AG09309 (cell line): ENCODE measurements at regions not wholly inside any gene's neighbourhood (a gene's known extent, or its start where the extent isn't known, plus 50 kb on each side); places are given as distances from the start of the nearest gene placed in this dataset.
"Not testable (repeated sequence)": the region's sequence is repeated elsewhere in the genome, so short reads cannot be mapped to it uniquely, and the experiment has no call there.

Source experiments
- DNase-seq: peaks from one replicate; pipeline ENCODE4 v3.0.0-alpha.2; 2010; ENCODE audit warnings: low read depth
- H3K4me3 ChIP-seq: 2 replicates; pipeline ENCODE4 v1.5.1; 2011; ENCODE audit warnings: mild to moderate bottlenecking, low read depth, low read length, moderate library complexity; ENCODE audit not compliant: control insufficient read depth
- TF ChIP-seq, protein P1 (sequence below): IDR thresholded peaks from 2 replicates; pipeline ENCODE4 v1.5.1; 2011; ENCODE audit warnings: mild to moderate bottlenecking, low read depth, low read length, inconsistent platforms; ENCODE audit not compliant: insufficient read depth, control insufficient read depth; ENCODE audit errors: missing control alignments

DNA sequence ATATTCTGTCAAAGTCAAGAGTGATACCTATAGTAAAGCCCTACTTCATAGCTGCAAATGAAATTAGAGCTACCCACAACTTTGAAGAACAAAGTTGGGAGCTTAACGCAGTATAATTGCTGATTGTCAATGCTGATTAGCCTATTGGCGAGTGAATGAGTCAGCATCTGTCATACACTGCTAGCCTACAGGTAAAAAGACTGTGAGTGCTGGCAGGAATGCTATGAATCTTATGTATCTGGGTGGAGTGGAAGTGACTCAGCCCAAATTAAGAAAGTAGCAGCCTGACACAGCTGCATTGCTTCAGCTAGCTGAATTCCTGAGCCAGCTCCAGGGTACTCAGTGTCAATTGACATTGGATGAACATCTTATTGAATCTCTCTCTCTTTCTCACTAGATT lies 179.4 kb upstream of the DCC start:
- no peak for DNase-seq
- TF ChIP-seq, protein P1, sequence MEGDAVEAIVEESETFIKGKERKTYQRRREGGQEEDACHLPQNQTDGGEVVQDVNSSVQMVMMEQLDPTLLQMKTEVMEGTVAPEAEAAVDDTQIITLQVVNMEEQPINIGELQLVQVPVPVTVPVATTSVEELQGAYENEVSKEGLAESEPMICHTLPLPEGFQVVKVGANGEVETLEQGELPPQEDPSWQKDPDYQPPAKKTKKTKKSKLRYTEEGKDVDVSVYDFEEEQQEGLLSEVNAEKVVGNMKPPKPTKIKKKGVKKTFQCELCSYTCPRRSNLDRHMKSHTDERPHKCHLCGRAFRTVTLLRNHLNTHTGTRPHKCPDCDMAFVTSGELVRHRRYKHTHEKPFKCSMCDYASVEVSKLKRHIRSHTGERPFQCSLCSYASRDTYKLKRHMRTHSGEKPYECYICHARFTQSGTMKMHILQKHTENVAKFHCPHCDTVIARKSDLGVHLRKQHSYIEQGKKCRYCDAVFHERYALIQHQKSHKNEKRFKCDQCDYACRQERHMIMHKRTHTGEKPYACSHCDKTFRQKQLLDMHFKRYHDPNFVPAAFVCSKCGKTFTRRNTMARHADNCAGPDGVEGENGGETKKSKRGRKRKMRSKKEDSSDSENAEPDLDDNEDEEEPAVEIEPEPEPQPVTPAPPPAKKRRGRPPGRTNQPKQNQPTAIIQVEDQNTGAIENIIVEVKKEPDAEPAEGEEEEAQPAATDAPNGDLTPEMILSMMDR = no peak
- H3K4me3 ChIP-seq = no peak overlapping the region

DNA sequence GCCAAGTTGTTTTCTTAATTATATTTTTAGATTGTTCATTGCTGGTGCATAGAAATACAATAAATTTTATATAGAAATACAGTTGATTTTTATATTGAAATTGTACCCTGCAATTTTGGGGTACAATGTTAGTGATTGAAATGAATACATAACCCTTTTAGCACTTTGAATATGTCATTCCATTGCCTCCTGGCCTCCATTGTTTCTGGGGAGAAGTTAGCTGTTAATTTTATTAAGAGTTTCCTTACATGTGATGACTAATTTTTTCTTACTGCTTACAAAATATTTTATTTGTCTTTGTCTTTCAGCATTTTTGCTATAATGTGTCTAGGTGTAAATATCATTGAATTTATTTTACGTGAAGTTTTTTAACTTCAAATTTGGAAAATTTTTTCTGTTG lies 176.5 kb upstream of the DCC start:
- no peak overlapping the region for H3K4me3 ChIP-seq
- TF ChIP-seq, protein P1 = no peak
- no peak for DNase-seq

DNA sequence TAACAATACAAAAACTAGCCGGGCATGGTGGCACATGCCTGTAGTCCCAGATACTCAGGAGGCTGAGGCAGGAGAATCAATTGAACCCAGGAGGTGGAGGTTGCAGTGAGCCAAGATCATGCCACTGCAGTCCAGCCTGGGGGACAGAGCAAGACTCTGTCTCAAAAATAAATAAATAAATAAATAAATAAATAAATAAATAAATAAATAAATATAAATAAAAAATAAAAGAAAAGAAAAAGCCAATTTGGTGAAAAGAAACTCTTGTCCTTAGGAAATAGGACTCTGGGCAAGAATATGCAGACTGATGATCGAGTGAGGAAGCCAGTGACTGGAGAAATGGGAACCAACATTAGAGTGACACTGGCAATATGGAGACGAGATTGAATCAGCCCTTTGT lies 171.9 kb upstream of the DCC start:
- not testable (repeated sequence) for H3K4me3 ChIP-seq

DNA sequence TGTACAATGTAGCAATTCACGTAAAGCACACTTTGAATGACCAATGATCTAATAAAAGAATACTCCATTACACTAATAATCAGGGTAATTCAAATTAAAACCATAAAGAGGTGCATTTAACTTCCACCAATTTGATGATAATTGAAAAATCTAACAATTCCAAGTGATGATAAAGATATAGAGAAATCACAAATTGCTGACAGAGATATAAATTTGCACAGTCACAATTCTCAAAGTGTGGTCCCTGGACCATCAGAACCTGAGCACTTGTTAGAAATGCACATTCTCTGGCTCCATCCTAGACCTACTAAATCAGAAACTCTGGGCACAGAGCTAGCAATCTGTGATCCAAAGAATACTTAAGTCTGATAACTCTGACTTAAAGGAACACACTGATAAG lies 165.8 kb upstream of the DCC start:
- H3K4me3 ChIP-seq = no peak overlapping the region
- DNase-seq = no peak
- TF ChIP-seq, protein P1 = no peak

More for the DNA sequence above, 171.9 kb upstream of the DCC start:
- not testable (repeated sequence) for DNase-seq

DNA sequence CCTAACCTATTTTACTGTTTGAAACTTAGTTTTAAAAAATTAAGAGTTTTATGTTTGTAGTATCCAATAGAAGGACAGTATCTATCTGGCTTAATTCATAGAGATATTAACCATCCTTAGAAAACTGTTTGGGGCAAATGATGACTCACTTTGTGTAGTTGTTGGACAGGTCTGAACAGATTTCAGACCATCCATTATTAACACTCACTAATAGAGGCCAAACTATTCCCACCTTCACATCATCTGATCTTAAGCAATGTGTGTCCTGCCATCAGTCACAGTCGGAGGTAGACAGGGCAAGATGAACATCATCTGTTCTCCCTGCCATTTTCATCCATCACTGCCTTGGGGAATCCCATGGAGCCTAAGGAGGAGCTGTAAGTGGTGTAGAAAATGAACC lies 164.6 kb upstream of the DCC start:
- no peak overlapping the region for H3K4me3 ChIP-seq
- no peak for DNase-seq
- TF ChIP-seq, protein P1 = no peak

DNA sequence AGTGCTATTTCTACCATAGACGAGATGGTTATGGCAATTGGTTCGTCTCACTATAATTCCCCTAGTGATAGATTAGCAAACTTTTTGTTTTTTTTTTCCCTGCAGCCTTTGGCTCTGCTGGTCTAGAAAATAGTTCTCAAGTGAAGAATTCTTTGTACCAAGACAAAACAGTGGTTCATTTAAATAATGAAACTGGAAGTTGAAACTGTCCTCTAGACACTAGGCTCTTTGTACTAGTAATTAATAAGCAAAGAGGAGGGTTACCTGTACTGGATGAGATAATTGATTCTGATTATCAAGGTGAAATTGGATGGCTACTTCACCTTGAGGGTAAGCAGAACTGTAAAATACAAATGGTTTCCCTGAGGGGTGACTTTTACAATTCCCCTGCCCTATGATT lies 156.9 kb upstream of the DCC start:
- DNase-seq = no peak
- TF ChIP-seq, protein P1 = no peak
- no peak overlapping the region for H3K4me3 ChIP-seq

DNA sequence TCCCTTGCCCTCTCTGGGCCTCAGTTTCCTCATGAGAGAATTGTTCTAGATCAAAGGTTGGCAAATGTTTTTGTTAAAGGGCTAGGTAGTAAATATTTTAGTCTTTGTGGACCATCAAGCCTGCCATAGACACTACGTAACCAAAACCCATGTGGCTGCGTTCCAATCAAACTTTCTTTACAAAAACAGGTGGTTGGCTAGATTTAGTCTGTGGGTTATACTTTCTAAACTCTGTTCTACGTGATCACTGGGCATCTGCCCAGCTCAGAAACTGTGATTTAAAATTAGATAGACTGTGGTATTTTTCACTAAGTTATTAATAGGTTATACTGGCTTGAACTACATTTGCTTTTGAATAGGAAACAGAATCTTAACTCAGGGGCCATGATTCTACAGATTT lies 149.8 kb upstream of the DCC start:
- no peak for DNase-seq
- no peak overlapping the region for H3K4me3 ChIP-seq
- TF ChIP-seq, protein P1 = no peak
